Adrenal gland (tissue), 9 donors: ENCODE measurements at regions not wholly inside any gene's neighbourhood (a gene's known extent, or its start where the extent isn't known, plus 50 kb on each side); places are given as distances from the start of the nearest gene placed in this dataset.
A peak's percentile ranks its signal among the peaks of the same experiment; 100 is the strongest.

Experiments used
- DNase-seq, 7 donors: peaks; one replicate each; pipeline ENCODE4 v3.0.0-alpha.2; 2019 to 2020
- H3K27ac ChIP-seq, 5 donors: fragments of 200-600 bp; sonication (generic) in 4 of 5; 1 replicate in 3 of 5; 2 replicates in 2 of 5; pipeline versions ENCODE4 v1.5.1 to v1.8.0; 2016 to 2020; ENCODE audit warnings: mild to moderate bottlenecking in 1 of 5
- H3K27me3 ChIP-seq: fragments of 200-600 bp; 2 replicates; pipeline ENCODE4 v1.8.0; 2021
- H3K36me3 ChIP-seq, 2 donors: fragments of 200-600 bp; replicated peaks in 1 of 2; 1 replicate in 1 of 2; 2 replicates in 1 of 2; pipeline versions ENCODE4 v1.5.1 to v1.8.0; 2018 to 2022
- H3K4me1 ChIP-seq, 2 donors: fragments of 200-600 bp; replicated peaks in 1 of 2; 1 replicate in 1 of 2; 2 replicates in 1 of 2; pipeline versions ENCODE4 v1.5.1 to v1.8.0; 2018 to 2021
- H3K4me3 ChIP-seq, 4 donors: fragments of 200-600 bp; sonication (generic) in 3 of 4; one replicate each; pipeline ENCODE4 v1.5.1; 2016 to 2018
- H3K9me3 ChIP-seq, 3 donors: fragments of 200-600 bp; sonication (generic) in 1 of 3; replicated peaks in 1 of 3; 1 replicate in 2 of 3; 2 replicates in 1 of 3; pipeline versions ENCODE4 v1.5.1 to v1.8.0; 2016 to 2021
- POLR2A ChIP-seq, 2 donors: fragments of 450-650 bp; IDR thresholded peaks; one replicate each; pipeline ENCODE4 v1.6.1; 2017; ENCODE audit warnings: antibody characterized with exemption in 2 of 2, mild to moderate bottlenecking in 2 of 2, moderate library complexity in 1 of 2
- WGBS, 4 donors: extraction: QIAGEN DNeasy Blood & Tissue Kit in 2 of 4; methylation state at CpG; one replicate each; pipeline versions ENCODE4 v1.1.5 to v1.1.7; 2013 to 2017; 5-methylcytosine and 5-hydroxymethylcytosine counted together
- intact Hi-C, 2 donors: fragments of 100-400 bp; cut with DNase I; formaldehyde crosslinking; loops; one replicate each; pipeline versions ENCODE4 v1.14.1 to v1.15.0; 2022 to 2023
- TF ChIP-seq, protein P1 (sequence below), 6 experiments: fragments of 450-650 bp in 4 of 6; fragments of 200-600 bp in 2 of 6; sonication (generic) in 1 of 6; IDR thresholded peaks; 1 replicate in 5 of 6; 2 replicates in 1 of 6; pipeline versions ENCODE4 v1.5.1 to v1.8.0; 2016 to 2021; ENCODE audit warnings: antibody characterized with exemption in 6 of 6, mild to moderate bottlenecking in 2 of 6, moderate library complexity in 1 of 6
- donor health status: healthy with polysubstance abuse.
- donor health status: Bipolar disorder and iron deficiency.
- donor health status: DM: yes; HTN: yes; CAD: no.
- donor health status: DM: no; HTN: no; CAD: no.
- donor health status: DM: no; HTN: no; CAD: no.

DNA sequence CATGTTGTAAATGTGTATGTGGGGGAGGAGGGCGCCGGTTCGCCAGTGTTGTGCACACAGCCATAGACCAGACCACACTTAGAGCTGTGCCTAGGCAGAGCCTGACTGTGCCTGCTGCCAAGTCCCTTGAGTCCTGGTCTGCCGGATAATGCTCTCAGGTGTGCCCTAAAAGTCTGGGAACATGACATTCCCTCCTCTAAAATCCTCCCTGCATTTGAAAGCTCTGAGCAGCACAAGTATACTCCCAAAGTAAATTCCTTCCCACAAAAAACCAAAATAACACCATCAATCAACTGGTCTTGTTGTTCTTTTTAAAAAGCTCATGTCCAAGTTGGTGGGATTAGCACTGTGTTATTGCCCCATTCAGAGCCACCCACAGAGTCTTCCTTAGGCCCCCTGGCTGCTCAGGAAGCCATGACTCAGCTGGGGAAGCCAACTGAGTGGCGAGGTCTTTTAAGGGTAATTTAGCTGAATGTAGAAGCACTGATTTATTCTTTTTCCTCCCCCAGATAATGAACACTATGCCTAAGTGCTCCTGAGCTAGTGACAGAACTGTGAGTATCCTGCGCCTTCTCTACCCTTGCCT, 147.8 kb upstream of the MCTP2 start:
- H3K27ac ChIP-seq: peak overlapping the region in 2 of 5 donors; percentile 23 to 77
- H3K36me3 ChIP-seq: no peaks in the 10 kb centered on the region
- 63 to 67% (median 66%) methylated on average over 6 of the region's 6 CpGs for WGBS, 4 donors
- H3K4me1 ChIP-seq: no peaks in the 10 kb centered on the region
- TF ChIP-seq, protein P1, sequence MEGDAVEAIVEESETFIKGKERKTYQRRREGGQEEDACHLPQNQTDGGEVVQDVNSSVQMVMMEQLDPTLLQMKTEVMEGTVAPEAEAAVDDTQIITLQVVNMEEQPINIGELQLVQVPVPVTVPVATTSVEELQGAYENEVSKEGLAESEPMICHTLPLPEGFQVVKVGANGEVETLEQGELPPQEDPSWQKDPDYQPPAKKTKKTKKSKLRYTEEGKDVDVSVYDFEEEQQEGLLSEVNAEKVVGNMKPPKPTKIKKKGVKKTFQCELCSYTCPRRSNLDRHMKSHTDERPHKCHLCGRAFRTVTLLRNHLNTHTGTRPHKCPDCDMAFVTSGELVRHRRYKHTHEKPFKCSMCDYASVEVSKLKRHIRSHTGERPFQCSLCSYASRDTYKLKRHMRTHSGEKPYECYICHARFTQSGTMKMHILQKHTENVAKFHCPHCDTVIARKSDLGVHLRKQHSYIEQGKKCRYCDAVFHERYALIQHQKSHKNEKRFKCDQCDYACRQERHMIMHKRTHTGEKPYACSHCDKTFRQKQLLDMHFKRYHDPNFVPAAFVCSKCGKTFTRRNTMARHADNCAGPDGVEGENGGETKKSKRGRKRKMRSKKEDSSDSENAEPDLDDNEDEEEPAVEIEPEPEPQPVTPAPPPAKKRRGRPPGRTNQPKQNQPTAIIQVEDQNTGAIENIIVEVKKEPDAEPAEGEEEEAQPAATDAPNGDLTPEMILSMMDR (IDR thresholded peaks at IDR 0.05): peak in 1 of 6 experiments; percentile 11
- TF ChIP-seq POLR2A (IDR thresholded peaks at IDR 0.05): no peak
- peak in 5 of 7 donors; percentile 10 to 38 (median 22) for DNase-seq
- intact Hi-C loops: no loop called here
- no peaks in the 10 kb centered on the region for H3K27me3 ChIP-seq
- H3K9me3 ChIP-seq: no peaks in the 10 kb centered on the region
- no peak overlapping the region for H3K4me3 ChIP-seq

DNA sequence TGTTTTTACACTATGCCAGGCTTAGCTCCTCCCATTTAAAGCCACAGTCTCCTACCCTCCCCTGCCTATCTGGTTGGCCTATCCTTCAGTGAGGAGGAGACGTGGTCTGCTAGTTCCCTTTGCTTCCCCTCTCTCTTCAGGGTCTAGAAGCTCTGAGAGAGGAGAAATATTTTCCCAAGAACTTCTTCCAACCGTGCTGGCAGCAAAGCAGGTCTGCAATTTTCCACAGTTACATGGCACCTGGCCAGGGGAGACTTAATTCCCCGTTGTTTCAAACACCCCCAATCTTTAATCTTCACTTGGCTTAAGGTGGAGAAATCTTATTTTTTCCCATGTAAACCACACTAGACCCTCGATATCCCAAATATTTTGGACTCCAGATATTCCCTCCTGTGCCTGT, 149.5 kb upstream of the MCTP2 start:
- H3K4me1 ChIP-seq: no peaks in the 10 kb centered on the region
- H3K27me3 ChIP-seq: no peaks in the 10 kb centered on the region
- H3K27ac ChIP-seq: peak overlapping the region in 1 of 5 donors; percentile 77
- no peak for TF ChIP-seq POLR2A (IDR thresholded peaks at IDR 0.05)
- TF ChIP-seq, protein P1 (IDR thresholded peaks at IDR 0.05): no peak
- H3K9me3 ChIP-seq: no peaks in the 10 kb centered on the region
- H3K36me3 ChIP-seq: no peaks in the 10 kb centered on the region
- WGBS, 4 donors: 62 to 63% (median 63%) methylated on average over 4 of the region's 4 CpGs
- DNase-seq: no peak
- no peak overlapping the region for H3K4me3 ChIP-seq
- intact Hi-C loops: no loop called here

DNA sequence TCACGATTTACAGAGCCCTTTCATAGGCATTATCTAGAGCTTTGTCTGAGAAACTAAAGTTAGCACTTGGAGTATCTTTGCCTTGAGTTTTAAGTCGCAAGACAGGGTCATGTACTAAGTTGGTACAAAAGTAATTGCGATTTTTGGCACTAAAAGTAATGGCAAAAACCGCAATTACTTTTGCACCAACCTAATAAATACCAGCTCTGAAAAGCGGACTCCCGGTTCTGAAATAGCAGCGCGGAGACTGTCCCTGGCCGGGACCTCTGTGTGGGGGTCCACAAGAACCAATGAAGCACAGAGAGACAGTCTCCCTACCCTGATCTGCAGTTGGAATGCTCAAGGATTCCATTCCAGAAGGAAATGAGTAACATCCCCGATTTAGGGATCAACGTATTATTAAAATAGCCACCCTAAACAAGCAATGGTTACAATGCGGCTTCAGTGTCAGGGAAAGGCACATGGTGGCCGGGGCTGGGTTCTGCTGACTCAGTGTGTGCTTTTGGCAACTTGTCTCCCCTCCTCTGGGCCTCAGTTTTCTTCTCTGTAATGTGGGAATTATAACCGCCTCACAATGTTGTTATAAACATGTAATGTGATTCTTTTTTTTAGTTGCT, 150.3 kb upstream of the MCTP2 start:
- TF ChIP-seq, protein P1 (IDR thresholded peaks at IDR 0.05): no peak
- no peak for TF ChIP-seq POLR2A (IDR thresholded peaks at IDR 0.05)
- Histone ChIP-seq H3K4me3 (no peak overlapping the region), H3K4me1 (no peaks in the 10 kb centered on the region), H3K9me3 (no peaks in the 10 kb centered on the region), H3K27me3 (no peaks in the 10 kb centered on the region), H3K27ac (no peak overlapping the region), H3K36me3 (no peaks in the 10 kb centered on the region)
- 85 to 90% (median 87%) methylated on average over 14 of the region's 14 CpGs for WGBS, 4 donors
- intact Hi-C loops: no loop called here
- DNase-seq: no peak

DNA sequence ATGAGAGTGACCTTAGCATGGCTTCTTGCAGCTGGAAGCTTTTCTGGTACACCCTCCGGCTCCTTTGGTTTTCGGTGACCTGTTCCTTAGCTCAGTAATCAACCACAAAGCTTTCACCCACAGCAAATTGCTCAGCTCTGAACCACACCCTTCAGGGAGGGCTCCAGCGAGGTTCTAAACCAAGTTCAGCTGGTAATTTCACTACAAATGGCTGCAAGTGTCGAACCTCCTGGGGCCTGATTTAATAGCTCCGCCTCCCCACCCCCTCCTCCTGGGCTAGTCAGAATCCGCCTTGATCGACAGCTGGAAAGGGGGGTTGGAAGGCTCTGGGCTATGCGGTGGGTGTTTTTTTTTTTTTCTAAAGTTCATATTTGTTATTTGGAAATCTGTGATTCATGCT, 150.9 kb upstream of the MCTP2 start:
- WGBS, 4 donors: 41 to 69% (median 64%) methylated on average over 8 of the region's 8 CpGs
- no peaks in the 10 kb centered on the region for H3K9me3 ChIP-seq
- no peak for TF ChIP-seq POLR2A (IDR thresholded peaks at IDR 0.05)
- TF ChIP-seq, protein P1 (IDR thresholded peaks at IDR 0.05): no peak
- no peak overlapping the region for H3K4me3 ChIP-seq
- no peak overlapping the region for H3K27ac ChIP-seq
- H3K36me3 ChIP-seq: no peaks in the 10 kb centered on the region
- H3K27me3 ChIP-seq: no peaks in the 10 kb centered on the region
- H3K4me1 ChIP-seq: no peaks in the 10 kb centered on the region
- intact Hi-C loops: no loop called here
- no peak for DNase-seq
